GM12873 (cell line): ENCODE measurements at regions not wholly inside any gene's neighbourhood (a gene's known extent, or its start where the extent isn't known, plus 50 kb on each side); places are given as distances from the start of the nearest gene placed in this dataset.

ENCODE experiments used
- CTCF ChIP-seq: IDR thresholded peaks from 2 replicates; pipeline ENCODE4 v1.5.1; 2012; ENCODE audit warnings: low read depth, mild to moderate bottlenecking, moderate library complexity, low read length, control low read depth; ENCODE audit not compliant: insufficient read depth; ENCODE audit errors: missing control alignments

- TF ChIP-seq CTCF: no peak
Observed at GRCh38 chr9:85208666-85209065, 533.1 kb downstream of the AGTPBP1 start.

DNA sequence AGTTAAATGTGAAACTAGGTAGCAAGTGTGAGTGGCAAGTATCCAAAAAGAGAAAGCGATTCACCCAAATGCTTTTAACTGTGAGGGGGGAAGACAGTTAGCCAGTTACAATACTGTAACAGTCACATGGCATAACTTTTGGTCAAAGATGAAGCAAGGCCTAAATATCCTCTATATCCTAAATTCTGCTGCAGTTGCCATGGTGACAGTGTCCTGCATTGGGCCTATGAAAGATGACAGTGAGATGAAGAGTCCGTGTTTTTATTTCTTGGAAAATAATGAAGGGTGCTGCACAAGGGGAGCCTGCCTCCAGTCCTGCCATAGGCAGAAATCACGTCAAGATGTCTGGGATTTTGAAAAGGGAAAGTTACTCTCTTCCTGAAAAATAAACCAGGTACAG, 534.6 kb downstream of the NTRK2 start:
- TF ChIP-seq CTCF: no peak

DNA sequence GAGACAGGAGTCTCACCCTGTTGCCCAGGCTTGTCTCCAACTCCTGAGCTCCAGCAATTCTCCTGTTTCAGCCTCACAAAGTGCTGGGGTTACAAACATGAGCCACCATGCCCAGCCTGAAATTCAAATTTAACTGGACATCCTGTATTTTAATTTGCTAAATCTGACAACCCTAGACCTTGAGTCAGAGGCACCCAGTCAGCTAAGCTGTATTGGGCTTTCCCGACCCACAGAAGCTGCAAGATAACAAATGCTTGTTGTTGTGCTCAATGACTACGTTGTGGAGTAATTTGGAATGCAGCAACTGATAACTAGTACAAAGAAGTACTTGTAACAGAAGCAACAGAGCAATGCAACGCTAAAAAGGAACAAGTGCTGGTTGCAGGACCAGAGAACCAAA, 533.1 kb downstream of the NTRK2 start:
- no peak for TF ChIP-seq CTCF

GRCh38 chr9:85200726-85201404, 531.3 kb downstream of the NTRK2 start:
- no peak for TF ChIP-seq CTCF

DNA sequence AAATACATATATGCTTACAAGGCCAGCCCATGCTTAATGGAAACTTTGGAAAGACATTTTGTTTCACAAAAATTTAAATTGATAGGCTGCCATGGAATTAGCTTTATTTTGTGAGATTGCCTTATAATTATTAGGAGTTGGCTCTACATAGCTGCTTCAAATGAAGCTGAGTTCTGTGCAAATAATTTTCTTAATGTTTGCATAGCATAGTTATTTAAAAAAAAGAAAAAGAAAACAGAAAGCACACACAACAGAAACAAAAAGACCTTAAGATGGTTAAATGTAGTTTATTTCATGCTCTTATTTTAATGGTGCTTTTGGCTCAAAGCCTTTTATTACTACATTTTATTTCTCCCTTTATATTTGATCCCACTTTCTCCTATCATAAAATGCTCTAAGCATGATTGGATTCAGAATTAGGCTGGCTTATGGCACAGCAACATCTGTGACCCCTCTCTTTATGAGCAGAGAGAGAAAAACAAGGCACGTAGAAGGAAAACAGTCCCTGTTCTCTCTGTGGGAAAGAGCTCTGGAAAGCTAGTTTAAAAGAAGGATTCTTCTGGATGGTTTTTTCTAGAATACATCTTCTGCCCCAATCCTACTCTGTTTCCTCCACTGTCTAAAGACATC, 530.5 kb downstream of the NTRK2 start:
- no peak for TF ChIP-seq CTCF

DNA sequence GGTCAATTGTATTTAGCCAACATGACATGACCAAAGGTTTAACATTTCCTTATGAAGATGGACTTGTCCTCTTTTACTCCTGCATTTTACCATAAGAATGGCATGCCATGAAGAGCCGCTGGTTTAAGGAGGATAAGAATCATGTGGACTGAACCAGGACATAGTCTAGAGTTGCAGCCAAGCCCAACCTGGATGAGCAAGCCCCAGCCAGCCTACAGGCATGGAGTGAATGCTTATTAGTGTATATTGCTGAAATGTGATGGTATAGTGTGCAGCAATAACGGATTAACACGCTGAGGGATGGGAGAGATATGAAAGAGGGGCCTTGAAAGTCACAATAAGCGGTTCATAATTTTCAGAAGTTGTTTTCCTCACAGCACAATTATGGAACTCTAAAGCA, 523.2 kb downstream of the NTRK2 start:
- no peak for TF ChIP-seq CTCF

DNA sequence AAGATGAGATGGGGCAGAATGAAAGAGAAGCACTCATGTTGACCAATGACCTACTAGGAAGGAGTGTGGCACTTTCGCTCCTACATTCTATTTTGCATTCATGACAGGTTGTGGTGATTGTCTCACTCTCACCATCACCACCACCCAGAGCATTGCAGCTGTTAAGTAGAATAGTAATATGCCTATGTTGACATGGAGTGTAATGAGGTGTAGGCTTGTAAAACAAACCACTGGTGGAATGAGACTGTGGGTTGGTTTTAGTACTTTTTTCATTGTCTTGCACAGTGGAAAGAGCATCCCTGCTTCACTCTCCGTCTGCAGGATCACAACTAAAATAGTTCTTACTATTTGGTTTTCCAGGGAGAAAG, 516.7 kb downstream of the NTRK2 start:
- TF ChIP-seq CTCF: no peak
